A673 (cell line): ENCODE measurements at regions not wholly inside any gene's neighbourhood (a gene's known extent, or its start where the extent isn't known, plus 50 kb on each side); places are given as distances from the start of the nearest gene placed in this dataset.

Experiments
- BruUV-seq: library from RNA; stranded (reverse); fragments of 400-500 nt; replicated peaks from 2 replicates; lab custom pipeline; 2021; lab: Mats Ljungman, UMichigan
- CTCF ChIA-PET: fragments of 300-600 bp; sonication (Branson Sonifier 250); formaldehyde crosslinking; loops from one replicate; lab custom pipeline; 2022; ENCODE audit warnings: antibody characterized with exemption; lab: Charles Lee
- POLR2A ChIA-PET: fragments of 300-600 bp; sonication (Branson Sonifier 250); formaldehyde crosslinking; loops from one replicate; lab custom pipeline; 2022; ENCODE audit warnings: antibody characterized with exemption; ENCODE audit not compliant: low non-redundant PET; lab: Charles Lee
- DNase-seq: peaks from one replicate; pipeline ENCODE4 v3.0.0-alpha.2; 2015; ENCODE audit warnings: low spot score
- H3K27ac ChIP-seq: fragments of 200-600 bp; sonication (generic); 2 replicates; pipeline ENCODE4 v1.5.1; 2016; ENCODE audit warnings: mixed run types, low read depth, mild to moderate bottlenecking, mixed read lengths, antibody characterized with exemption, low read length; ENCODE audit not compliant: poor library complexity, severe bottlenecking
- H3K27me3 ChIP-seq: fragments of 200-600 bp; sonication (generic); replicated peaks from 2 replicates; pipeline ENCODE4 v1.6.1; 2017; ENCODE audit warnings: mixed run types, low read depth, mild to moderate bottlenecking, mixed read lengths, antibody characterized with exemption, low read length; ENCODE audit not compliant: insufficient read depth, poor library complexity
- H3K36me3 ChIP-seq: fragments of 200-600 bp; sonication (generic); 2 replicates; pipeline ENCODE4 v1.6.1; 2016; ENCODE audit warnings: mixed run types, mild to moderate bottlenecking, mixed read lengths, antibody characterized with exemption, low read length; ENCODE audit not compliant: insufficient read depth, poor library complexity, severe bottlenecking
- H3K4me1 ChIP-seq: fragments of 200-600 bp; sonication (generic); 2 replicates; pipeline ENCODE4 v1.6.1; 2017; ENCODE audit warnings: mixed run types, mild to moderate bottlenecking, mixed read lengths, antibody characterized with exemption, low read length; ENCODE audit not compliant: insufficient read depth, poor library complexity, severe bottlenecking
- H3K4me3 ChIP-seq: fragments of 200-600 bp; sonication (generic); 2 replicates; pipeline ENCODE4 v1.5.1; 2016; ENCODE audit warnings: low read depth, mixed run types, mild to moderate bottlenecking, mixed read lengths, low read length; ENCODE audit not compliant: poor library complexity, severe bottlenecking
- H3K9me3 ChIP-seq: fragments of 200-600 bp; sonication (generic); 2 replicates; pipeline ENCODE4 v1.6.1; 2016; ENCODE audit warnings: mixed run types, low read depth, mild to moderate bottlenecking, mixed read lengths, antibody characterized with exemption, low read length; ENCODE audit not compliant: poor library complexity, severe bottlenecking
- CTCF ChIP-seq: fragments of 300-800, 200-600 bp; sonication (generic); conservative IDR thresholded peaks from 2 replicates; pipeline ENCODE4 v1.5.1; 2017; ENCODE audit warnings: low read depth, mild to moderate bottlenecking, antibody characterized with exemption, low read length, moderate library complexity, mixed read lengths
- EZH2 ChIP-seq: fragments of 200-600 bp; sonication (generic); IDR thresholded peaks from 2 replicates; pipeline ENCODE4 v1.6.1; 2017; ENCODE audit warnings: borderline replicate concordance, low read depth, mild to moderate bottlenecking, mixed read lengths, antibody characterized with exemption, low read length; ENCODE audit not compliant: poor library complexity, severe bottlenecking
- intact Hi-C: fragments of 100-400 bp; cut with micrococcal nuclease; formaldehyde crosslinking; loops from one replicate; pipeline ENCODE4 v1.10.0; 2022; ENCODE audit not compliant: unreplicated experiment

DNA sequence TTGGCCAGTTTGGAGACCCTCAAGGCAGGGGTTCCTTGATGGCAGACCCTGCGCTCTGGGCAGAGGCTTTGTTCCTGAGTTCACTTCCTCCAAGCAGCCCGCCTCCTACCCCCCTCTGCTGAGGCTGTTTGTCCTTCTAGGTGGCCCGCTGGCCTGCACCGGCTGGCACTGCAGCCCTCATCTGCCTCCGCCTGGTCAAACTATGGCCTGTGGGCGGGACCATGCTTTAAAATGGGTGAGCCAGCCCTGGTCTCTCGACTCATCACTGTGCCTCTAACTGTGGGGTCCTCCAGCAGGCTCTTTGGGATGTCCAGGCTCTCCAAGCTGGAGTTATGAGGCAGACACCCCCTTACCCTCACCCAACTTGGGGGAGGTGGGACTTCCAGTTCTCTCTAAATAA lies 78.9 kb upstream of the SLC22A11 start:
- no TSS peak for BruUV-seq
- ChIA-PET CTCF (no interaction called here), POLR2A (no interaction called here)
- no peaks in the 10 kb centered on the region for H3K36me3 ChIP-seq
- H3K4me1 ChIP-seq = peaks cover 7% of the 10 kb centered on the region
- H3K4me3 ChIP-seq = no peak overlapping the region
- DNase-seq = no peak
- intact Hi-C loops = no loop called here
- H3K27me3 ChIP-seq = peaks cover 11% of the 10 kb centered on the region
- H3K9me3 ChIP-seq = no peaks in the 10 kb centered on the region
- no peak overlapping the region for H3K27ac ChIP-seq
- TF ChIP-seq CTCF = no peak
- no peak for TF ChIP-seq EZH2

DNA sequence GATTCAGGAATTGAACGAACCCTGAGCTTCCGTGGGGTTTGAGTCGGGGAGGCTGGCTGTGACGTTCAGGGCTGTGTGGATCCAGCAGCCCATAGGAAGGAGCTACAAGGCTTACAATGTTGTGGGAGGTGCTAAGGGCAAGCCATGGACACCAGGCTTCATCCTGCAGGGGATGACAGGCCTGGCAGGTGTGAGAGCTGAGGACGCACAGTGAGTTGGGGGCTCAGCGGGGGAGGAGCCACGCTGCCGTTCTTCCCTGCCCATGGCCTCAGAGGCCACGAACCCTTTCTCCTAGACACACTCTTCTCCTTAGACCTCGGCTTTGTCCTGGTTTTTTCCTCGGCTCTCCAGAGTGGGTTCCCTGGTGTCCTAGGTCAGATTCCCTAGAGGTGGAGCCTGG lies 78.1 kb upstream of the SLC22A11 start:
- TF ChIP-seq CTCF (no peak), EZH2 (no peak)
- CTCF ChIA-PET = no interaction called here

GRCh38 chr11:64482588-64482987 lies 73.2 kb upstream of the SLC22A11 start:
- no peak for DNase-seq
- no peaks in the 10 kb centered on the region for H3K9me3 ChIP-seq
- no peak overlapping the region for H3K4me3 ChIP-seq
- ChIA-PET CTCF (no interaction called here), POLR2A (no interaction called here)
- TF ChIP-seq CTCF = no peak
- TF ChIP-seq EZH2 = no peak
- no peaks in the 10 kb centered on the region for H3K4me1 ChIP-seq
- intact Hi-C loops = no loop called here
- peaks cover 23% of the 10 kb centered on the region for H3K27me3 ChIP-seq
- no peaks in the 10 kb centered on the region for H3K36me3 ChIP-seq
- BruUV-seq = no TSS peak
- H3K27ac ChIP-seq = no peak overlapping the region

More for the DNA sequence above, 78.1 kb upstream of the SLC22A11 start:
- DNase-seq = no peak
- peaks cover 7% of the 10 kb centered on the region for H3K4me1 ChIP-seq
- intact Hi-C loops = no loop called here
- H3K27ac ChIP-seq = no peak overlapping the region
- H3K36me3 ChIP-seq = no peaks in the 10 kb centered on the region
- H3K9me3 ChIP-seq = no peaks in the 10 kb centered on the region
- no peak overlapping the region for H3K4me3 ChIP-seq
- no TSS peak for BruUV-seq
- POLR2A ChIA-PET = interaction anchor here (0.7 kb wide), 1 partner anchor 55 kb away, joined by 8 read pairs; no protein-coding TSS in a partner anchor
- peaks cover 13% of the 10 kb centered on the region for H3K27me3 ChIP-seq
